ENCODE measurements at regions not wholly inside any gene's neighbourhood (a gene's known extent, or its start where the extent isn't known, plus 50 kb on each side); places are given as distances from the start of the nearest gene placed in this dataset.

DNA sequence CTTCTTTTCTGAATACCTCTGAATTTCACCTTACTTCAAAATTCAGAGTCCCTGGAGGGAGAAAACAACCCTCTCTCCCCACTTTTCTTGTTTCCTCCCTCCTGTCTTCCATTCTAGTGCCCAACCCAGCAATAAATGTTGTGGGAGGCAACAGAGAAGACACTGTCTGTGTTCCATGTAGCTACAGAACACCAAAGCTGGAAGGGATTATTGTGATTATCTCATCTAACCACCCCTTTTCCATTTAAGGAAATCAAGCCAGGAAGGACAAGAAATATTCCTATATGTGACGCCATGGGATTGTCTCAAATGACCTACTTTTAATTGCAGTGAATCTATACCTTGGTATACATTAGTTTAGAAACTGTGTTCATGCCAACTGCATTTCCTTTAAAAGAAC, 476.6 kb upstream of the TNC start:
- ATAC-seq (replicated peaks in 1 of 4): no peak
- no peak for DNase-seq
- no peaks in the 10 kb centered on the region for H3K9me3 ChIP-seq
- H3K4me1 Mint-ChIP-seq: no peaks in the 10 kb centered on the region
- peaks cover 35 to 45% of the 10 kb centered on the region in 2 donors for H3K27me3 Mint-ChIP-seq
- no peak overlapping the region for H3K27ac ChIP-seq (ENCODE audit: low read length)
- H3K36me3 ChIP-seq (ENCODE audit: control insufficient read depth in 2 of 2, extremely low read depth in 1 of 2, insufficient read depth in 1 of 2, low read length in 1 of 2): no peaks in the 10 kb centered on the region
- H3K4me3 ChIP-seq (ENCODE audit: control insufficient read depth in 1 of 2, extremely low read depth in 1 of 2, low read length in 1 of 2): no peak overlapping the region
- ChIA-PET POLR2A (no interaction called here), CTCF (interaction anchor here in 1 of 2 donors (2.9 kb wide), 1 partner anchor 11 kb away, joined by 8 read pairs; no protein-coding TSS in a partner anchor)
- H3K9me3 Mint-ChIP-seq: peaks cover 0 to 3% (median 2%) of the 10 kb centered on the region in 3 donors
- H3K27ac Mint-ChIP-seq: no peak overlapping the region
- no peaks in the 10 kb centered on the region for H3K36me3 Mint-ChIP-seq
- no peaks in the 10 kb centered on the region for H3K4me1 ChIP-seq (ENCODE audit: control insufficient read depth in 1 of 2, extremely low read depth in 1 of 2, insufficient read depth in 2 of 2, low read length in 2 of 2)
- H3K27me3 ChIP-seq (replicated peaks in 1 of 2; ENCODE audit: control insufficient read depth in 2 of 2, extremely low read depth in 1 of 2, insufficient read depth in 2 of 2, low read length in 1 of 2): no peaks in the 10 kb centered on the region
- no CpG with 5 or more reads among the region's 1 CpG for WGBS (ENCODE audit: insufficient coverage)
- H3K4me3 Mint-ChIP-seq: no peak overlapping the region

DNA sequence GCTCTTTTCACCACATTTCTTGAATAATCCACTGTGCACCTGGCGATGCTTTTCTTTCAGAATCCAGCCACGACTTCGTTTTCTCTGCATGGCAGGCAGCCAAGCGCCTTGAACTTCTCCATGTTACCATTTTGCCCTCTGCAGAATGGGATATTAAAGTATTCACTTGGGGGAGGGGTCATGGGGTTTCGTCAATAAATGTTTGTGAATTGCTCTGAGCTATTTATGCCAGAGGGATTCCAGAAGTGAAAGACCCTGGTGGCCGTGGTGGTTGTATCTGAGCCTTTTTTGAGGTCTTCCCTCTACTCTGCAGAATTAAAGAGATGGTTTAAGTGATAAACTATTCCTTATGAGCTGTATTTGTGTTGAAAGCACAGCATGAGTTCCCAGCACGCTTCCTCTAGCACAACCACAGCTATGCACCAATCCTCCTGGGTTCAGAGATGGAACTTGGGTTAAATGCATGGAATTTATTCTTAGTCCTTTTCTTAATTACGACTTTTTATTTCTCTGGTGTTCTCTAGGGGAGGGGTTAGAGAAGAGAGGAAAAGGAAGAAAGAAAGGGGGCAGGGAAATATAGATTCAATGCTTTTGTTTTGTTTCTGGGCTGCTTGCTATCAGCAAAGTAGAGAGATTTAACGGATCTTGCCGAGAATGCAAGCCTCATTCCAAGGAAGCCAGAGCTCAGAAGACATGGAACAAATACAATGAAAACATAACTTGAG, 478.2 kb upstream of the TNC start:
- POLR2A ChIA-PET: no interaction called here
- H3K4me1 Mint-ChIP-seq: no peaks in the 10 kb centered on the region
- Histone ChIP-seq H3K4me3 (ENCODE audit: control insufficient read depth in 1 of 2, extremely low read depth in 1 of 2, low read length in 1 of 2) (no peak overlapping the region), H3K36me3 (ENCODE audit: control insufficient read depth in 2 of 2, extremely low read depth in 1 of 2, insufficient read depth in 1 of 2, low read length in 1 of 2) (no peaks in the 10 kb centered on the region), H3K27ac (ENCODE audit: low read length) (no peak overlapping the region), H3K27me3 (replicated peaks in 1 of 2; ENCODE audit: control insufficient read depth in 2 of 2, extremely low read depth in 1 of 2, insufficient read depth in 2 of 2, low read length in 1 of 2) (no peaks in the 10 kb centered on the region), H3K9me3 (no peaks in the 10 kb centered on the region), H3K4me1 (ENCODE audit: control insufficient read depth in 1 of 2, extremely low read depth in 1 of 2, insufficient read depth in 2 of 2, low read length in 2 of 2) (no peaks in the 10 kb centered on the region)
- CTCF ChIA-PET: interaction anchor here in 1 of 2 donors (0.6 kb wide), 1 partner anchor 8 kb away, joined by 3 read pairs; no protein-coding TSS in a partner anchor
- no peak for DNase-seq
- no peak overlapping the region for H3K27ac Mint-ChIP-seq
- 80% methylated on average over 1 of the region's 10 CpGs for WGBS (ENCODE audit: insufficient coverage)
- no peaks in the 10 kb centered on the region for H3K9me3 Mint-ChIP-seq
- no peak for ATAC-seq (replicated peaks in 1 of 4)
- peaks cover 37 to 45% of the 10 kb centered on the region in 2 donors for H3K27me3 Mint-ChIP-seq
- no peak overlapping the region for H3K4me3 Mint-ChIP-seq
- H3K36me3 Mint-ChIP-seq: no peaks in the 10 kb centered on the region

DNA sequence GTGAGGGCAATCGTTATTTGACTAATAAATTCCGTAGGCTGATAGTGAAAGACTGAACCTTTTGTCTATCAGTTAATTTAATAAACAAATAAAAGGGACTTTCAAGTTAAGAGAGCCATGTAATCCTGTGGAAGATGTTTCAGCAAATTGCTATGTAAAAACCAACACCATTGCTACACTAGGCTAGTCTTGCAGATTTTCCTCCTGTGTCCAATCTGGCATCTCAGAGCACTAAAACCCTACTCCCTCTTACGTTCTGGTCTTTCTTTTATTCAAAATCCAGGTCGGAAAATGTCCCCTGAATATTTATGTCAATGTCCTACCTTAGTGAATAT, 478.8 kb upstream of the TNC start:
- ChIA-PET POLR2A (no interaction called here), CTCF (interaction anchor here in 1 of 2 donors (0.6 kb wide), 1 partner anchor 9 kb away, joined by 3 read pairs; no protein-coding TSS in a partner anchor)
- no peaks in the 10 kb centered on the region for H3K36me3 Mint-ChIP-seq
- Histone ChIP-seq H3K27ac (ENCODE audit: low read length) (no peak overlapping the region), H3K4me3 (ENCODE audit: control insufficient read depth in 1 of 2, extremely low read depth in 1 of 2, low read length in 1 of 2) (no peak overlapping the region), H3K36me3 (ENCODE audit: control insufficient read depth in 2 of 2, extremely low read depth in 1 of 2, insufficient read depth in 1 of 2, low read length in 1 of 2) (no peaks in the 10 kb centered on the region), H3K9me3 (no peaks in the 10 kb centered on the region), H3K4me1 (ENCODE audit: control insufficient read depth in 1 of 2, extremely low read depth in 1 of 2, insufficient read depth in 2 of 2, low read length in 2 of 2) (no peaks in the 10 kb centered on the region), H3K27me3 (replicated peaks in 1 of 2; ENCODE audit: control insufficient read depth in 2 of 2, extremely low read depth in 1 of 2, insufficient read depth in 2 of 2, low read length in 1 of 2) (no peaks in the 10 kb centered on the region)
- no peak overlapping the region for H3K27ac Mint-ChIP-seq
- no peaks in the 10 kb centered on the region for H3K9me3 Mint-ChIP-seq
- H3K4me1 Mint-ChIP-seq: no peaks in the 10 kb centered on the region
- H3K27me3 Mint-ChIP-seq: peaks cover 41 to 47% of the 10 kb centered on the region in 2 donors
- DNase-seq: no peak
- no CpG with 5 or more reads among the region's 4 CpGs for WGBS (ENCODE audit: insufficient coverage)
- no peak for ATAC-seq (replicated peaks in 1 of 4)
- H3K4me3 Mint-ChIP-seq: no peak overlapping the region

GRCh38 chr9:115597330-115597895, 479.5 kb upstream of the TNC start:
- Histone ChIP-seq H3K27ac (ENCODE audit: low read length) (no peak overlapping the region), H3K9me3 (no peaks in the 10 kb centered on the region), H3K36me3 (ENCODE audit: control insufficient read depth in 2 of 2, extremely low read depth in 1 of 2, insufficient read depth in 1 of 2, low read length in 1 of 2) (no peaks in the 10 kb centered on the region), H3K27me3 (replicated peaks in 1 of 2; ENCODE audit: control insufficient read depth in 2 of 2, extremely low read depth in 1 of 2, insufficient read depth in 2 of 2, low read length in 1 of 2) (no peaks in the 10 kb centered on the region), H3K4me3 (ENCODE audit: control insufficient read depth in 1 of 2, extremely low read depth in 1 of 2, low read length in 1 of 2) (no peak overlapping the region), H3K4me1 (ENCODE audit: control insufficient read depth in 1 of 2, extremely low read depth in 1 of 2, insufficient read depth in 2 of 2, low read length in 2 of 2) (no peaks in the 10 kb centered on the region)
- no CpG with 5 or more reads among the region's 3 CpGs for WGBS (ENCODE audit: insufficient coverage)
- Mint-ChIP-seq H3K27ac (no peak overlapping the region), H3K9me3 (no peaks in the 10 kb centered on the region), H3K4me3 (no peak overlapping the region), H3K4me1 (no peaks in the 10 kb centered on the region), H3K36me3 (no peaks in the 10 kb centered on the region), H3K27me3 (peaks cover 39 to 45% of the 10 kb centered on the region in 2 donors)
- ChIA-PET CTCF (no interaction called here), POLR2A (no interaction called here)
- no peak for ATAC-seq (replicated peaks in 1 of 4)
- DNase-seq: no peak

GRCh38 chr9:115598751-115599150, 480.8 kb upstream of the TNC start:
- no peak for ATAC-seq (replicated peaks in 1 of 4)
- POLR2A ChIA-PET: no interaction called here
- no peaks in the 10 kb centered on the region for H3K36me3 ChIP-seq (ENCODE audit: control insufficient read depth in 2 of 2, extremely low read depth in 1 of 2, insufficient read depth in 1 of 2, low read length in 1 of 2)
- Mint-ChIP-seq H3K27ac (no peak overlapping the region), H3K27me3 (peaks cover 37 to 42% of the 10 kb centered on the region in 2 donors), H3K9me3 (no peaks in the 10 kb centered on the region), H3K36me3 (no peaks in the 10 kb centered on the region), H3K4me3 (no peak overlapping the region), H3K4me1 (no peaks in the 10 kb centered on the region)
- CTCF ChIA-PET: no interaction called here
- DNase-seq: no peak
- H3K4me3 ChIP-seq (ENCODE audit: control insufficient read depth in 1 of 2, extremely low read depth in 1 of 2, low read length in 1 of 2): no peak overlapping the region
- H3K27me3 ChIP-seq (replicated peaks in 1 of 2; ENCODE audit: control insufficient read depth in 2 of 2, extremely low read depth in 1 of 2, insufficient read depth in 2 of 2, low read length in 1 of 2): no peaks in the 10 kb centered on the region
- H3K4me1 ChIP-seq (ENCODE audit: control insufficient read depth in 1 of 2, extremely low read depth in 1 of 2, insufficient read depth in 2 of 2, low read length in 2 of 2): no peaks in the 10 kb centered on the region
- no peak overlapping the region for H3K27ac ChIP-seq (ENCODE audit: low read length)
- no peaks in the 10 kb centered on the region for H3K9me3 ChIP-seq

DNA sequence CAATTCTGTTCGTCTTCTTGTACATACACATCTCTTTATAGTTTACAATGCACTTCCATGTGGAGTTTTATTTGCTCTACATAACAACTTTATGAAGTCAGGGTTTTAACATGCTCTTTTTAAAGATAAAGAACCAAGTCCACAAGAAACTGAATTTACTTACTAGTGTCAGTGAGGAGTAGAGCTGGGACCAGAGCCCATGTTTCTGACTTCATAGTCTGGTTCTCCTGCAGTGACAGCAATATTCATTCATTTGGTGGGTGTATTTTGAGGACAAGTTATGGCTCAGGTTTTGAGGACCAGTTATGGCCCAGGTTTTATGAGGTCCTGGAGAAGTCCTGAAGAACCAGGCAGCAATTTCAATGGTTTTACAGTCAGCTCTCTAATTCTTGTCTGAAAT, 481.9 kb upstream of the TNC start:
- ChIA-PET CTCF (no interaction called here), POLR2A (no interaction called here)
- Histone ChIP-seq H3K9me3 (no peaks in the 10 kb centered on the region), H3K27me3 (replicated peaks in 1 of 2; ENCODE audit: control insufficient read depth in 2 of 2, extremely low read depth in 1 of 2, insufficient read depth in 2 of 2, low read length in 1 of 2) (no peaks in the 10 kb centered on the region), H3K27ac (ENCODE audit: low read length) (no peak overlapping the region), H3K36me3 (ENCODE audit: control insufficient read depth in 2 of 2, extremely low read depth in 1 of 2, insufficient read depth in 1 of 2, low read length in 1 of 2) (no peaks in the 10 kb centered on the region), H3K4me1 (ENCODE audit: control insufficient read depth in 1 of 2, extremely low read depth in 1 of 2, insufficient read depth in 2 of 2, low read length in 2 of 2) (no peaks in the 10 kb centered on the region), H3K4me3 (ENCODE audit: control insufficient read depth in 1 of 2, extremely low read depth in 1 of 2, low read length in 1 of 2) (no peak overlapping the region)
- no peaks in the 10 kb centered on the region for H3K36me3 Mint-ChIP-seq
- peaks cover 31 to 33% of the 10 kb centered on the region in 2 donors for H3K27me3 Mint-ChIP-seq
- H3K27ac Mint-ChIP-seq: no peak overlapping the region
- DNase-seq: no peak
- WGBS (ENCODE audit: insufficient coverage): no CpG with 5 or more reads among the region's 1 CpG
- H3K9me3 Mint-ChIP-seq: no peaks in the 10 kb centered on the region
- H3K4me3 Mint-ChIP-seq: no peak overlapping the region
- ATAC-seq (replicated peaks in 1 of 4): no peak
- H3K4me1 Mint-ChIP-seq: no peaks in the 10 kb centered on the region

Measured in T-cell (primary cell).